Liver (tissue), 8 donors: ENCODE measurements at regions not wholly inside any gene's neighbourhood (a gene's known extent, or its start where the extent isn't known, plus 50 kb on each side); places are given as distances from the start of the nearest gene placed in this dataset.

Source experiments
- DNase-seq: peaks from one replicate; pipeline ENCODE4 v3.0.0-alpha.2; 2017; ENCODE audit warnings: low spot score
- H3K27ac ChIP-seq, 2 donors: one replicate each; pipeline ENCODE4 v1.7.0; 2013; ENCODE audit warnings: inconsistent platforms in 2 of 2, low read length in 2 of 2, control low read depth in 1 of 2, low read depth in 1 of 2, mild to moderate bottlenecking in 1 of 2
- H3K27me3 ChIP-seq, 4 donors: one replicate each; pipeline versions ENCODE4 v1.6.1 to v1.7.0; 2013; ENCODE audit warnings: low read length in 3 of 4, inconsistent platforms in 1 of 4, mild to moderate bottlenecking in 1 of 4, moderate library complexity in 1 of 4; ENCODE audit not compliant: control insufficient read depth in 4 of 4, insufficient read depth in 4 of 4
- H3K36me3 ChIP-seq, 4 donors: one replicate each; pipeline versions ENCODE4 v1.6.1 to v1.7.0; 2013; ENCODE audit warnings: low read length in 3 of 4, mild to moderate bottlenecking in 3 of 4, low read depth in 1 of 4, moderate library complexity in 1 of 4; ENCODE audit not compliant: control insufficient read depth in 4 of 4, insufficient read depth in 3 of 4
- H3K4me1 ChIP-seq, 4 donors: one replicate each; pipeline versions ENCODE4 v1.6.1 to v1.7.0; 2013; ENCODE audit warnings: low read length in 3 of 4, mild to moderate bottlenecking in 3 of 4, moderate library complexity in 1 of 4; ENCODE audit not compliant: control insufficient read depth in 4 of 4, insufficient read depth in 4 of 4
- H3K4me3 ChIP-seq, 3 donors: one replicate each; pipeline versions ENCODE4 v1.6.1 to v1.7.0; 2013; ENCODE audit warnings: low read length in 3 of 3, control low read depth in 1 of 3, low read depth in 1 of 3, mild to moderate bottlenecking in 1 of 3
- H3K9ac ChIP-seq, 2 donors: one replicate each; pipeline ENCODE4 v1.7.0; 2013; ENCODE audit warnings: low read length in 2 of 2, mild to moderate bottlenecking in 2 of 2, moderate library complexity in 2 of 2, control low read depth in 1 of 2, low read depth in 1 of 2
- H3K9me3 ChIP-seq, 4 donors: one replicate each; pipeline versions ENCODE4 v1.6.1 to v1.7.0; 2013; ENCODE audit warnings: low read length in 3 of 4; ENCODE audit not compliant: control insufficient read depth in 4 of 4
- ATF3 ChIP-seq: IDR thresholded peaks from 2 replicates; pipeline ENCODE4 v1.6.1; 2016; ENCODE audit warnings: antibody characterized with exemption
- CTCF ChIP-seq: fragments of 150-350 bp; IDR thresholded peaks from 2 replicates; pipeline ENCODE4 v1.5.1; 2017; ENCODE audit warnings: improper control_type of control experiment, low read depth, low read length; ENCODE audit not compliant: missing input control
- FOXA2 ChIP-seq: IDR thresholded peaks from 2 replicates; pipeline ENCODE4 v1.6.1; 2016; ENCODE audit warnings: antibody characterized with exemption
- GABPA ChIP-seq, 2 donors: IDR thresholded peaks in 1 of 2; conservative IDR thresholded peaks in 1 of 2; 2 replicates each; pipeline ENCODE4 v1.6.1; 2016; ENCODE audit warnings: antibody characterized with exemption in 2 of 2, mild to moderate bottlenecking in 1 of 2, moderate library complexity in 1 of 2
- HNF4G ChIP-seq: IDR thresholded peaks from 2 replicates; pipeline ENCODE4 v1.6.1; 2016; ENCODE audit warnings: antibody characterized with exemption
- MAX ChIP-seq: IDR thresholded peaks from 2 replicates; pipeline ENCODE4 v1.6.1; 2016; ENCODE audit warnings: antibody characterized with exemption
- NR2F2 ChIP-seq: IDR thresholded peaks from 2 replicates; pipeline ENCODE4 v1.6.1; 2016; ENCODE audit warnings: antibody characterized with exemption
- RAD21 ChIP-seq, 2 donors: IDR thresholded peaks; 2 replicates each; pipeline ENCODE4 v1.6.1; 2016; ENCODE audit warnings: antibody characterized with exemption in 2 of 2, mild to moderate bottlenecking in 2 of 2
- REST ChIP-seq: IDR thresholded peaks from 2 replicates; pipeline ENCODE4 v1.6.1; 2016; ENCODE audit warnings: antibody characterized with exemption, mild to moderate bottlenecking
- RXRA ChIP-seq, 2 donors: IDR thresholded peaks; 2 replicates each; pipeline ENCODE4 v1.6.1; 2017 to 2018; ENCODE audit warnings: antibody characterized with exemption in 2 of 2, mild to moderate bottlenecking in 1 of 2
- SP1 ChIP-seq: IDR thresholded peaks from 2 replicates; pipeline ENCODE4 v1.6.1; 2018; ENCODE audit warnings: antibody characterized with exemption, mild to moderate bottlenecking
- YY1 ChIP-seq: IDR thresholded peaks from 2 replicates; pipeline ENCODE4 v1.6.1; 2016; ENCODE audit warnings: antibody characterized with exemption, mild to moderate bottlenecking
- WGBS: extraction: QIAGEN DNeasy Blood & Tissue Kit; methylation state at CpG from one replicate; pipeline ENCODE4 v1.1.7; 2013; 5-methylcytosine and 5-hydroxymethylcytosine counted together
- donor health status: healthy.
- donor health status: healthy.
- donor health status: healthy.
- donor health status: healthy.
- donor health status: healthy.

- no peak for DNase-seq
- no peaks in the 10 kb centered on the region for H3K36me3 ChIP-seq
- no peak overlapping the region for H3K9ac ChIP-seq
- no peak for TF ChIP-seq GABPA (IDR thresholded peaks at IDR 0.05 in 1 of 2, conservative IDR thresholded peaks at IDR 0.05 in 1 of 2)
- TF ChIP-seq RAD21 (IDR thresholded peaks at IDR 0.05): peak; percentile 36 to 74
- peak; percentile 40 for TF ChIP-seq CTCF
- no peak overlapping the region for H3K4me3 ChIP-seq
- H3K9me3 ChIP-seq: no peaks in the 10 kb centered on the region
- H3K27me3 ChIP-seq: peaks cover 0 to 2% (median 0%) of the 10 kb centered on the region in 4 donors
- no peaks in the 10 kb centered on the region for H3K4me1 ChIP-seq
- WGBS: 74% methylated on average over 24 of the region's 24 CpGs
- no peak overlapping the region for H3K27ac ChIP-seq
Observed at GRCh38 chr13:111518161-111518792, 197.8 kb downstream of the TEX29 start.

- Histone ChIP-seq H3K4me1 (no peaks in the 10 kb centered on the region), H3K36me3 (no peaks in the 10 kb centered on the region), H3K9ac (no peak overlapping the region), H3K27me3 (peaks cover 0 to 2% (median 0%) of the 10 kb centered on the region in 4 donors), H3K4me3 (no peak overlapping the region), H3K9me3 (no peaks in the 10 kb centered on the region), H3K27ac (no peak overlapping the region)
- TF ChIP-seq NR2F2 (no peak), REST (no peak), CTCF (no peak), YY1 (no peak), GABPA (IDR thresholded peaks at IDR 0.05 in 1 of 2, conservative IDR thresholded peaks at IDR 0.05 in 1 of 2) (no peak), RAD21 (IDR thresholded peaks at IDR 0.05) (no peak), HNF4G (no peak), FOXA2 (no peak), MAX (no peak), RXRA (IDR thresholded peaks at IDR 0.05) (no peak), SP1 (no peak), ATF3 (no peak)
- DNase-seq: no peak
- 82% methylated on average over 8 of the region's 8 CpGs for WGBS
Observed at GRCh38 chr13:111519041-111519440, 198.6 kb downstream of the TEX29 start.
